ENCODE measurements at regions not wholly inside any gene's neighbourhood (a gene's known extent, or its start where the extent isn't known, plus 50 kb on each side); places are given as distances from the start of the nearest gene placed in this dataset.

DNA sequence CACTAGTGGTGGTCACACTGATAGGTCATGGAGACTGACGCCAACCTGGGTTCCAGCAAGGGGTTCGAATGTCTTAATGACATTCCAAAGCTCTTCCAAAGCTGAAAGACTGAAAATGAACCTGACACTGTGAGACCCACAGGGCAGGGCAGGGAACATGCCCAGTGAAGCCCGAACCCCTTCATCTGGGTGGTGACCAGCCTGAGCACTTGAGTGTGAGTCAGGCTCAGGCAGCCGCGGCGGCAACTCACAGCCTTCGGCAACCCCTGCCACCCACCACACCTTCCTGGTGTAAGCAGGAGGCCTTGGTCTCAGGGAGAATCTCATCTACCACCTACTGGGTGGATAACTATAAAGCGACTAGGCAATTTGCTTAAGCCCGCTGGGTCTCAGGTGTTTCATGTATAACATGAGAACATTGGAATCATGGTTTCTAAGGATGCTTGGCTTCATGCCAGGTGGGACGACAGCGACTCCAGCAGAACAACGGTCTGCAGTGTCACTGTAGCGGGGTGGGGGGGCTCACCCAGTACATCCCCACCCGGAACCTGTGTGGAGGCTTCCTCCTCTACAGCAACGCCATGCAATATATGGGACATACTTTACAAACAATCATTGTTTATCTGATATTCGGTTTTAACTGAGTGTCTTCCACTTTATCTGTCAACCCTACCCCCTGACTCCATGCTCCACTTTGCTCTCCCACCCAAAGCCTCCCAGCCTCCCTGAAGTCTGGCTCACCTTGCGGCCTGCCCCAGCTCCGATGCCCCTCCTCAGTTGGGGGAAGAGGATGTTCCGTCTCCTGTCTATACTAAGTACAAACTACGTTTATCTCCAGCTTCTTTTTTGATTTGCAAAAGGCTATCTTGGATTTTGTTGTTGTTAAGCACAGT lies 125.0 kb upstream of the MEF2A start:
- no peak for DNase-seq

DNA sequence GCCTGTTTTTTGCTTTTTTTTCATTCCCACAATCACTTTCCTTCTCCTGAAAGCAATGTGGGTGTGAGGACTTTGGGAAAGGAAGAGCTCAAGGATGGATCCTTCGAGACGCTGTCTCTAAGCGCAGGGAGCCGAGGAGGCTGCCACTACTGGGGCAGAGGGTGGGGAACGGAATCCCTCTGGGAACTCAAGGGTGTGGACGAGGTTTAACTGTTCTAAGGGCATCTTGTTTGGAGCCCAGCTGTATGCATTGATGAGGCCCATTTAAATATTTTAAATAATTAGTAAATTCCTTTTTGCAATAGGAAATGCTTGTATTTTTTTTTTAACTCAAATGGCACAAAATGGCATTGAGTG lies 124.4 kb upstream of the MEF2A start:
- no peak for DNase-seq

DNA sequence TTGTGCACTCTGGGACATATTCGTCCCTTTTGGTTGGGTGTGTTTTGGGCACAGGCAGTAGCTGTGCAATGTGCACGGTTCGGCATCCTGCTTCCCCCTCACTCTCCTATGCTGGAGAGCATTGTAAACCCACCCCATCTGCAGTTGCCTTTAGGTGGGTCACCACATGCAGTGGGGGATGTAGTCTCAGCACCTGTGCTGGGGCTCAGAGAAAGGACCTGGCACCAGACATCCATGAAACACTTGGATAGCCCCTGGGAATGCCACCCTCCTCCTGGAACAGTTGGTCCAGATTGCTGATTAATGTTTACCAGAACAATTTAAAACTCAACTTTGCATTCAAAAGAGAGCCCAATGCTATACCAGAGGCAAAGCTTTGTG lies 123.9 kb upstream of the MEF2A start:
- no peak for DNase-seq

DNA sequence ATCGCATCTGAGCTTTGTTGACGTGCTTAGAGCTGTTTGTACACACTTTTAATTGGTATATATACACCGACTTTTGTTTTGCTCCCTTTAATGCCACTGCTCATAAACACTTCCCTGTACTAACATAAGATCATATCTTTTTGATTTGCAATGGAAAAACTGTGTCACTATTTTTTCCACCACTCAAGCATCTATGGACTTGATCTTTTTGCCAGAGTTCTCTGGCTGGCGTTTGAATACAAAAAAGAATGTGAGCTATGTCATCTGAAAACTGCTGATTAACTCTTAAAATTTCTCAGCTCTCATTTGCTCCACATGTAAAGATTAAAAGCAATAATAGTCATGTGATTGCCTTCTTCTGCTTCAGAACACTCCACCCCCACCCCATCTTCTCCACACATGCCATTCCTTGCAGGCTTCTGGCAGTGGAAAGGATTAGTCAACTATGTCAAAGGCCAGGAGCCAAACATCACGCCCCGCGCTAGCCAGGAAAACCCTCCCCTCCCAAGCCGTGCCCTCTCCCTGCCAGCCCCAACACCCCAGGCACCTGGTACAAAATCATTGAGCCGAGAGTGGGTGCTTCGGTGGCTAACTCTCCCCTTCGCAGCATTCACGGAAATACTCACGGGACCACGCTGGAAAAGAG lies 123.4 kb upstream of the MEF2A start:
- DNase-seq: peak; percentile 29 to 60

DNA sequence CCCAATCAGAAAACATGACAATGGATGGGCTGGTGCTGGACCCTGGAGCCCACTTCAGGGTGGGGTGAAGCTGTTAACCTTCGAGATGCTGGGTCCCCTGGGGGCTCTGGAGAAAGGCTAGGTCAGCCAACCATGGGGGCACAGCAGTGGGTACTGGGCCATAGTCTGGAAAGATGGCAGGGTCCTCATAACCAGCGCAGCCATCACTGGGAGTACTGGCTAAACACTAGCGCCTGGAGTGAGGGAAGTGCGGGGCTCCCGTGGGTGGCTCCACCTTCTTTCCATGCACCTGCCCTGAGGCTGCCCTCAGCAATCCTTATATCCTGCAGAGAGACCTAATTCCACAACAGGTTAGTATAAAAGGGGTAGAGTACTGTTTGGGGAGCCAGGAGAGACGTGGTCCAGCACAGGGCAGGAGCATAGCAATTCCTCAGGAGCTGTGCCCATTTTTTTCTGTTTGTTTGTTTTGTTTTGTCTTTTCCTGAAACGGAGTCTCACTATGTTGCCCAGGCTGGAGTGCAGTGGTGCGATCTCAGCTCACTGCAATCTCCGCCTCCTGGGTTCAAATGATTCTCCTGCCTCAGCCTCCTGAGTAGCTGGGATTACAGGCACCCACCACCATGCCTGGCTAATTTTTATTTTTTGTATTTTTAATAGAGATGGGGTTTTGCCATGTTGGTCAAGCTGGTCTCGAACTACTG lies 122.6 kb upstream of the MEF2A start:
- no peak for DNase-seq

DNA sequence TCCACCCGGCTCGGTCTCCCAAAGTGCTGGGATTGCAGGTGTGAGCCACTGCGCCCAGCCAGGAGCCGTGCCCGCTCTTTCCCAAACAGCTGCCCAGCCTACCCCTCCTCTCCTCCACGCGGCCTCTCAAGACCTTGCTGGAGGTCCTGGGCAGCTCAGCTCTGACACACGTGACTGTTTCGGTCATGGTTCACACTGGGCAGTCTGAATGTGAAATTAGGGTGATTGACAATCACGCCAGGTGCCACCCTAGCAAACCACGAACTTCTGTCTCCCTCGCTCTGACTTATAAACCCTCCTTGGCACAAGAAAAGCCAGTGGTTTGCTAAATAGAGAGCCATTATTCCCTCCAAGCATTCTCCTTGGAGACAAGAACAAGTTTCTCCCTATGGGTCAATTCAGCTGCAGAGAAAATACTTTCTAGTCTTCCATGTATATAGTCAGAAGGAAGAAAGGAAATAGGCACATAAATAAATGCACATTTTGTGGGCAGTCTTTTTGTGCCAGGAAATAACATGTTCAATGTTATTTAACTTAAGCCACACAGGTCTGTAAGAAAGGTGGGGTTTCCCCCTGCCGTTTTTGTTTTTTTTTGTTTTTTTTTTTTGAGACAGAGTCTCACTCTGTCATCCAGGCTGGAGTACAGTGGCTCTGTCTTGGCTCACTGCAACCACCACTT lies 121.9 kb upstream of the MEF2A start:
- DNase-seq: no peak

DNA sequence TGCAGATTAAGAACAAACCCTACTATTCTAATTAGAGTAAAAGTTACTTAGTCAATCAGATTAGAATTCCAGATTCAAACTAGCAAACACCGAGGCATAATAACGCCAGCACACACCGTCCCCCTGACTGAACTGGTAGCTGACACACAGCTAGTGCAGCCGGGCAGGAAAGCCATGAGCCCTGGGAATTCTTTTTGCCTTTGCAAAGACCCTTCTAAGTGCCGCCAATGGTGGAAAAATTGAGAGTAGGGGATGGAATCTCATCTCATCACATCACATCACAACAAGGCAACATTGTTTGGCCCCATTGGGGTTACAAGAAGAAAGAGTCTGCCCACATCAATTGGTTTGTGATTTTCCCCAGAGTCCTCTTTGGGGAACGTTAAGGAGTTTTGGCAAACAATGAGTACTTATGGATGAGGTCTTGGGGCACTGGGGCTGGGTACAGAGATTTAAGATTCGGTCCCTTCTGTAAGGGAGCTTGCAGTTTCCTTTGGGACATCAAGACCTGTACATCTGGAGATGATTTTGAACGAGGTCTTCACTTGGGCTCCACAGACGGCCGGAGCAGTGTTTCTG lies 120.4 kb upstream of the MEF2A start:
- no peak for DNase-seq

DNA sequence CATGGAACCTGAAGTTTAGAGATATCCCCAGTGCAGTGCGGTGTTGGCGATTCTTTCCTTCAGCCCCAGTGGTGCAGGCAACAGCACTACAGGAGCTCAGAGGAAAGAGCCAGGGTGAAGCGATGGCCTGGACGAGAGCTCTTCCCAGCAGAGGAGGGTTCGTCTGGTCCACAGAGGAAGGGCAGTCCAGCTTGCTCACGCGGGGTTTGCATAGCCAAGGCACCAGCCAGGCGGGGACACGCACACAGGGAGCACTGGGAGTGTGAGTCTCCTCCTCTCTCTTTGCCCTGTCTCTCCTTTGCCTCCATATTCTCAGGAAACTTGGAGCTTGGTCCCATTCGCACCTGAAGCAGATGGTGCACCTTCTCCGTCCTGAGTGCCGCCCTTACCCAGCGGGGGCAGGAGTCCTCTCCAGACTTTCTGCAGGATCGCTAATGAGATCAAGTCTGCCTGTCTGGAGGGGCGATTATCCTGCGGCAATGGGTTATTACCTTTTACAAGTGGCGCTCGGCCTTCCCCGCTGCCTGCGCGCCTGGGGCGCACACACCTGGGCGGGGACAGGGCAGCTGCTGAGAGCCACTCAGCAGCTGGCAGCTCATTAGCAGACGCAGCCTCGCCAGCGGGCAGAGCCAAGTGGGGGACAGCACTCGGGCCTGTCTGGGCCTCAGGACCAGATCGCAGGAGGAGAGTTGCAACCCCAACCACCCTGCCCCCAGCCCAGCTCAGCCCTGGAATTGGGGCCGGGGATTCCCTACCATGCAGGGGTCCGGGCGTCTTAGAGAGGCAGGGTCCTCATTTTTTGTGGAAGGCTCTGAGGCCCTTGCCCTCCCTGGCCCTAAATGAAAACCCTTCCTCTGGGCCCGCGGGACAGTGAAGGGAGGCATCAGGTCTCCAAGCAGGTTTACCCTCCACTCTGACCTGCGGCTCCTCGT lies 119.0 kb upstream of the MEF2A start:
- DNase-seq: no peak

DNA sequence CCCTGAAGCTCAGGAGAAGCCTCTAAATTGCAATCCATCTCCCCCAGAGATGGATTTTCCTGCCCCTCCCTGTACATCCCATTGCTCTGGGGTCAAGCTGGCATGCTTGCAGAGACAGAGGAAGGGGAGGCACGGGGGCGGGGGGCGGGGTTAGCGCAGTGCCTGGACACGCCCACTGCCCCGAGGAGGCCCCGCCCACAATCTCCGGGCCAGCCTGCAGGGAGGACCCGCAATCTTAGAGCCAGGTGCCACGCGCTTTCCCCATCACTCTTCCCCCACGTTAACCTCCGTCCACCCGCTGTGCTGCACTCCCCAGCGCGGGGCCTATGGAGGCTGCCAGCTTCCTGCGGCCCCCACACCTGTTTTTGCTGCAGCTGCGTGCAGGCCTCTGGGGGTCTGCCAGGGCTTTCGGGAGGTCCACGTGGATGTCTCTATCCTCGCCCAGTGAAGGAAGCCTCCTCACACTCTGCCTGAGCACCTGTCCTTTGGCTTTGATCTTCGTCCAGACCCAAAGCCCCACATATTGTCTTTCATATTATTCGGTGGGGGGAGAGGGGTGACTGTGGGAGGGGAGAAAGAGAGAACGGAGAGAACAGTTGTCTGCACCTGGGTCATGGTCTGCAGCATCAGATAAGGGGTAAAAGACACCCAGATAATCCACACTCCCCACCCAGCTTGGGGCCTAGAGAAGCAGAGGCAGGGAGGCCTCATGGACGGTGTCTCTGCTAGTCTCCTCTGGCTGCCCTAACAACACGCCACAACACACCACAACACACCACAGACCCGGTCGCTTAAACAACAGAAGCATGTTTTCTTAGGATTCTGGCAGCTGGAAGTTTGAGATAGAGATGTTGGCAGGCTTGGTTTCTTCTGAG lies 118.0 kb upstream of the MEF2A start:
- DNase-seq: no peak

DNA sequence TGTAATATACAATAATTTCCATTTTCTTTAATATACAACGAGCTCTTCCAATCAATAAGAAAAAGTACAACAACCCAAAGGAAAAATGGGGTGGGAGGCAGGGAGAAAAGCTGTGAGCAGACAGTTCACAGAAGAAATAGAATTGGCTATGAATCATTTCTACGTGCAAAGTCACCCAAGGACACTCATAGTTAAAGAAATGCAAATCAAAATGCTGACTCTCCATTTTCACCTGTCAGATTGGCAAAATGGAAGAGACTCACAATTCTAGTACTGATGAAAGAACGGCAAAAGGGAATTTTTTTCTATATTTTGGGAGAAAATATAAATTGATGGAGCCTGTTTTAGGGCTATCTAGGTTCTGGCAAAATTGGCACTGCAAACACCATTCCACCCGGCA lies 116.3 kb upstream of the MEF2A start:
- no peak for DNase-seq

DNA sequence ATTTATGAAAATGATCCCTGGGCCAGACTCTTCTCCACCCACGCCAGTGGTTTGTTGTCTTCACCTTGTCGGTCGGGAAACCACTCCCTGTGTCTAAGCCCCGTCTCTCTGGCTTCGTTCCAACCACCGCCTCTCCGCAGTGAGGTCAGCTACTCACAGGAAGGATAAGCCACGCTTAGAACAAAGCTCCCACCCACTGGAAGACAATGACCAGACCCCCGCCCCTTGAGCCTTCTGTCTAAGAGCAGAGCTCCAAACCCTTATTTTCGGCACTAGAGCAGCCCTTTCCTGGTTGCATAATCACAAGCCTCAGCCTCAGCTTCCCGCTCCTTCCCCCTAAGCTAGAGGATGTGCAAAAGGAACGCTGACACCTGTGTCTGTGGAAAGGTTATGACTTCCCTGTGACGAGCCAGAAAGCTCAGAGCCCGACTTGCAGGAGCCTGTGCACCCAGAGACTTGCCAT lies 114.9 kb upstream of the MEF2A start:
- peak; percentile 69 to 79 for DNase-seq

DNA sequence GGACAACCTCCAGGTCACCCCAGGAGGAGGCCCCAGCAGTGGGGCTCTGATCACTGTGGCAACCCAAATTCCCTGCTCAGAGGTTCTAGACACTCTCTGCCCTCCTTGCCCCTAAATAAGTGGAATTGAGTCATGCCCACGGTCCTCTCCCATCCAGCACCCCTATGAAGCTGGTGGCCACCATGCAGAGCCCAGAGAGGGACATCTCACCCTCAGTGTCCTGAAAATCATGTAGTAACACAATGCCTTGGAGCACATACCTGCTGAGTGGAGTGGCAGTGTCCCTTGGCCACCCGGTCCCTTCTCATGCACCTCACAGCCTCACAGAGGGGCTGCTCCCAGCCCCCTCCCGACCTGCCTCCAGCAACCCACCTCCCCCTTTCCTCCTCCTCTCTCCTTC lies 114.3 kb upstream of the MEF2A start:
- DNase-seq: no peak

DNA sequence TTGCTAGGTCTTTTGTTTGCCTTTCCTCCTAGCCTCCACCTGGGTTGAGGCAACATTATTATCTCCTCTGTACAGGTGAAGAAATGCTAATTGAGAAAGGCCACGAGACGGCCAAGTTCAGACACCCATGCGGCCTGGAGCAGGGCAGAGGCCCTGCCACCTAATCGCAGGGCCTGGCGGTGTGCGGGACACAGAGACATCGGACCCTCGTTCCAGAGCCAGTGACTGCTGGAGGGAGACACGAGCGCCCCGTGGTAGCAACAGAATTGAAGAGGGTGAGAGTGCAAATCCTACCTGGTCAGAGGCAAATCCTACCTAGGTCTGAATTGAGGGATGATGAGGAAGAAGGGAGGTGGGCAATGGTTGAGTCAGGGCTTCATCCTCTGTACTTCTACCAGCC lies 113.8 kb upstream of the MEF2A start:
- DNase-seq: no peak

DNA sequence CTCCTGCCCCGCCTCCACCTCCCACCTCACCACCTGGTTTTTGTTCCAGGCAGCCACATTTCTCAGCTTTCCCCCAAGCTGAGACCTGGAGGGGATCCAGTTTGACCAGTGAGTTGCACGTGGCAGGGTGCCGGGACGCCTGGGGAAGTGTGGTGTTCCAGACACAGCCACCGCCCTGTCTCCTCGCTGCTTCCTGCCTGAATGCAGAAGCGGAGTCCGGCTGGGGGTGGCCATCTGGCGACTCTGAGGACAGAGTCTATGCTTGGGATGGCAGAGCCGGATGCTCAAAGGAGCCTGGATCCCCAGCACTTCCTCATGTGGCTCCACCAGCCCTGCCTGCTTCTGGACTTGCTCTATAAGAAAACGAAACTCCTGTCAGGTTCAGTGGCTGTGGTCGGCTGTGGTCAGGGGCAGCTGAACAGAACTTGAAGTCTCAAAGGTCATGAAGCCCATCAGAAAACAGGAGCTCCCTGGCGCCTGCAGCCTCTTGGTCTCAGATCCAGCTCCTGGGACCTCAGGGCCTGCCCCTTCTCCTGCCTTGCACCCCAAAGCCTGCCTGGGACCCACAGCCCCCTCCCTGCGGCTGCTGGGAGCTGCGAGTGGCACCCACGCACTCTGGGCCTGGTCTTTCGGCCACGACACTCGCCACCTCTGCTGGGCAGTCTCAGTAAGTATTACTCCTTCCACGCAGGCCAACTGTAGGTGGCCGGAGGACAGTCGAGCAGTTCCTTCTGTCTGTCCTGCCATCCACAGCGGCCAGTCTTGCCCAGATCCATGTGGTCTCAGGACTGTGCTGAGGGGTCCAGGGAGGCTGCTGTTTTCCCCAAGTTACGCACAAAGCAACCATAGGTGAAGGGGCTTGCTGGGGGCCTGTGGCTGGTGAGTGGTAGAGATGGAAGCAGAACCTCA lies 112.8 kb upstream of the MEF2A start:
- DNase-seq: peak; percentile 94 to 95

DNA sequence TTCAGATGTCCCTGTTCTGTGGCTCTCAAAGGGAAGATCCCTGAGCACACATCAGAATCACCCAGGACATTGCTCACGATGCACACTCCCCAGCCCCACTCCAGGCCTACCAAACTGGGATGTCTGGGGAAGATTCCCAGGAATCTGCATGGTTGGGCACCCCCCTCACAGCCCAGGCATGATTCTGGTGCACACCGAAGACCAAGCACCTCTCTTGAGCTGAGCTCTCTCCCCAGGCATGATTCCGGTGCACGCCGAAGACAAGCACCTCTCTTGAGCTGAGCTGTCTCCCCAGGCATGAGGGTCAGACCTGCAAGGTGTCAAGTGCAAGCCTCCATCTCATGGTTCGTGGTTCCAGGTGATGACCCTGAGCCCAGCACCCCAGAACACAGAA lies 112.2 kb upstream of the MEF2A start:
- DNase-seq: no peak

DNA sequence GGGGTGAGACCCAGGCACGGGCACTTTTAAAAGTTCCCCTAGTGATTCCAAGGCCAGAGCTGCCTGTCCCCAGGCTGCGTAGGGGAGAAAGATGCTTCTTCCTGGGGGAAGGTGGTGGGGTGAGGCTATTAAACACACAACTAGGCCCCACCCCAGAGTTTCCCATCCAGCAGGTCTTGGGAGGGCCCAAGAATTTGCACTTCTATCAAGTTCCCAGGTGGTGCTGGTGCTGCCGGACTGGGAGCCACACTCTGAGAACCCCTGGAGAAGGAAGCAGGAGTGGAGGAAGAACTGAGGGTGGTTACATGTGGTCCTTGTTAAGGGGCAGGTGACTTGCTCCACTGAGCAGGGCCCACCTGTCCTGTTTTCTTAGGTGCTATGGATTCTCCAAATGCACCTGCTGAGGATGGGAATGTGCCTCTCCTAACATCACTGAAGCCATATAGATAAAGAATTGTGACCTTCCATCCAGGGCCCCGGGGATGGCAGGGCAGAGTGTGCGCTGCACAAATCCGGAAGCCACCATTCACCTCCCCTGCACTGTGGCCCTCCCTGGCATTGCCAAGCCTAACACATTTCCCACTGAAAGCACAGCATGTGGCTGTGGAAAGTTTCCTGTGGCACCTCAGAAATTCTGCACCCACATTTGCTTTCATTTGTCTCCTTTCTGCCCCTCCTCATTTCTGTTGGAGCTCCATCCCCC lies 111.5 kb upstream of the MEF2A start:
- no peak for DNase-seq

DNA sequence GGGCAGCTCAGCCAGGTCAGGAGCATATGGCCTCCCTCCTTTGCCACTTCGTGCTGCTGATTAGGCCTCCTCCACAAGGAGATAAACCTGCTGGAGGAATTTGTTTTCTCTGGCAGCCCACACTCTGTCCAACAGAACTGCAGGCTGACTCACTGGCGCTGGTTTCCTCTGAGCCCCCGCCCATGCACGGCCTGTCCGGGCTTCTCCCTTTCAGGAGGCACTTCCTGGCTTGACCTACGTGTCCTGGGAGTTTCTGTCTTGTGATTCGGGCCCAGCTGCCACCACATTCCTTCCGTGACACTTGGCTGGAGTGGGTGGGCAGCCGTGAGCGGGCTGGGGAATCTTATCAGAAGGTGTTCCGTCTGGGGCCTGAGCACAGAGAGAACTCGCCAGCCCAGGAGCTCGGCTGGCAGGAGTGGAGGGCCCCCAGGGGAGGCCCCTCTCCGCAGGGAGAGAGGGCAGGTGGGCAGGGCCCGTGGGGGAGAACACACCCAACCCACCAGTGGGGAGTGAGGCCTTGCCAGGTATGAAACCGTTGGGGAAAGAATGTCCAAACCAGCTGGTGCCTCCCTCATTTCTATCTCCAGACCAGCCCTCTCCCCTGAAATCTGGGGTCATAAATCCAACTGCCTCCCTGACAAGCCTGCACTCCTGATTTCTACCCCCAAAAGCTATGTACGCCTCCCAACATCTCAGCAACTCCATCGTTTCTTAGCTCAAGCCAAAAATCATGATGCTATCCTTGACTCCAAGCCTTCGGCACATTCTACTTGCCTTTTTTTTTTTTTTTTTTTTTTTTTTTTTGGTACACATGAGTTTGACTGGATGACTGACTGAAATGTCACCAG lies 110.6 kb upstream of the MEF2A start:
- DNase-seq: peak; percentile 94 to 99

DNA sequence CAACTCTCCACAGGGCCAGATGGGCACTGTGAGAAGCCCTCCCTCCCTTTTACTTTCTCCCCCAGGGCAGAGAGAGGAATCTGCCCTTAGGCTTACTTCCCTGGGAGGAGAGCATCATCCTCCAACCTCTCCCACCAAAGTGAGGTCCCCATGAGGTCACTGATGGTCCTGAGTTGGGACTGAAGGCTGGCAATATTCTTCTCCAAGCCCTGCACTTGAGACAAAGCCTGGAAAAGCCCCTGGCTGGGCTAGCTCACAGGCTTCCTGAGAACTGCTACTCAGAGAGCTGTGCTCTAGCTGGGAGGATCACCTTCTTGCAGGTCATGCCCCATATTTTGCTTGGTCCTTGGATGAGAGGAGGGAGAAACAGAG lies 110.0 kb upstream of the MEF2A start:
- DNase-seq: peak in 1 of 2 donors; percentile 24
